ENCODE measurements at regions not wholly inside any gene's neighbourhood (a gene's known extent, or its start where the extent isn't known, plus 50 kb on each side); places are given as distances from the start of the nearest gene placed in this dataset.
"Not testable (repeated sequence)": the region's sequence is repeated elsewhere in the genome, so short reads cannot be mapped to it uniquely, and the experiment has no call there.

- no peaks in the 10 kb centered on the region for H3K27me3 ChIP-seq (ENCODE audit: control insufficient read depth, insufficient read depth, low read length)
- no peaks in the 10 kb centered on the region for H3K36me3 ChIP-seq (ENCODE audit: control insufficient read depth, insufficient read depth, low read length)
- no peak overlapping the region for H3K4me3 ChIP-seq (ENCODE audit: low read depth, low read length)
- H3K4me1 ChIP-seq (ENCODE audit: control insufficient read depth, insufficient read depth, low read length), result no peaks in the 10 kb centered on the region
- H3K9ac ChIP-seq (ENCODE audit: low read length), result no peak overlapping the region
- no peaks in the 10 kb centered on the region for H3K9me3 ChIP-seq (ENCODE audit: control insufficient read depth, insufficient read depth, low read depth, low read length)
- no peak overlapping the region for H3K27ac ChIP-seq (ENCODE audit: low read depth, low read length)
Measured at GRCh38 chr11:129743112-129743815, 72.4 kb upstream of the TMEM45B start.

GRCh38 chr11:129747071-129747470 lies 68.6 kb upstream of the TMEM45B start:
- no peaks in the 10 kb centered on the region for H3K36me3 ChIP-seq (ENCODE audit: control insufficient read depth, insufficient read depth, low read length)
- no peak overlapping the region for H3K9ac ChIP-seq (ENCODE audit: low read length)
- no peaks in the 10 kb centered on the region for H3K4me1 ChIP-seq (ENCODE audit: control insufficient read depth, insufficient read depth, low read length)
- H3K27me3 ChIP-seq (ENCODE audit: control insufficient read depth, insufficient read depth, low read length), result peaks cover 20% of the 10 kb centered on the region
- H3K9me3 ChIP-seq (ENCODE audit: control insufficient read depth, insufficient read depth, low read depth, low read length), result no peaks in the 10 kb centered on the region
- no peak overlapping the region for H3K4me3 ChIP-seq (ENCODE audit: low read depth, low read length)
- H3K27ac ChIP-seq (ENCODE audit: low read depth, low read length), result no peak overlapping the region

DNA sequence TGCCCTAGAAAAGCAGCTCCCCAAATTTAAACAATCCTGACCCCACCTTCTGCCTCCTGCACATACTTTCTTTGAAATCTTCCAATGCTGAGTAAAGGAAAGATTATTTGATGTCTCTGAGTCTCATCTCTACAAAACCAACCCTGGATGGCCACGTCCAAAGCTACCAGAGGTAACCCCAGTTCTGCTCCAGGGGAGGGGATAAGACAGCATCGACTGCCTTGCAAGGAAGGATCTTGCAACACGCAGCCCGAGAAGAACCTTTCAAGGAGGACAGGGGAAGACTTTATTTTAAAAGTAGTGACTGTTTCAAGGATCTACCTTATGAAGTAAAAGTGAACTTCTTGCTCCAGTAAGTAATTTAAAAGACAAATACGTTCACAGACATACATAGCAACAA lies 66.5 kb upstream of the TMEM45B start:
- H3K27me3 ChIP-seq (ENCODE audit: control insufficient read depth, insufficient read depth, low read length), result peaks cover 20% of the 10 kb centered on the region
- H3K4me3 ChIP-seq (ENCODE audit: low read depth, low read length), result no peak overlapping the region
- peaks cover 5% of the 10 kb centered on the region; the same call in 1 of the 2 replicates for H3K9me3 ChIP-seq (ENCODE audit: control insufficient read depth, insufficient read depth, low read depth, low read length)
- H3K36me3 ChIP-seq (ENCODE audit: control insufficient read depth, insufficient read depth, low read length), result no peaks in the 10 kb centered on the region
- H3K9ac ChIP-seq (ENCODE audit: low read length), result no peak overlapping the region
- H3K27ac ChIP-seq (ENCODE audit: low read depth, low read length), result no peak overlapping the region
- H3K4me1 ChIP-seq (ENCODE audit: control insufficient read depth, insufficient read depth, low read length), result no peaks in the 10 kb centered on the region

GRCh38 chr11:129750343-129751292 lies 65.0 kb upstream of the TMEM45B start:
- Histone ChIP-seq H3K9ac (ENCODE audit: low read length) (no peak overlapping the region), H3K4me1 (ENCODE audit: control insufficient read depth, insufficient read depth, low read length) (no peaks in the 10 kb centered on the region), H3K4me3 (ENCODE audit: low read depth, low read length) (peak overlapping the region; percentile 44), H3K27me3 (ENCODE audit: control insufficient read depth, insufficient read depth, low read length) (peaks cover 20% of the 10 kb centered on the region), H3K27ac (ENCODE audit: low read depth, low read length) (no peak overlapping the region), H3K9me3 (ENCODE audit: control insufficient read depth, insufficient read depth, low read depth, low read length) (peaks cover 5% of the 10 kb centered on the region; the same call in 1 of the 2 replicates), H3K36me3 (ENCODE audit: control insufficient read depth, insufficient read depth, low read length) (no peaks in the 10 kb centered on the region)

- Histone ChIP-seq H3K9ac (ENCODE audit: low read length) (no peak overlapping the region), H3K4me3 (ENCODE audit: low read depth, low read length) (no peak overlapping the region), H3K36me3 (ENCODE audit: control insufficient read depth, insufficient read depth, low read length) (no peaks in the 10 kb centered on the region), H3K27ac (ENCODE audit: low read depth, low read length) (no peak overlapping the region), H3K4me1 (ENCODE audit: control insufficient read depth, insufficient read depth, low read length) (no peaks in the 10 kb centered on the region), H3K9me3 (ENCODE audit: control insufficient read depth, insufficient read depth, low read depth, low read length) (peaks cover 5% of the 10 kb centered on the region; the same call in 1 of the 2 replicates), H3K27me3 (ENCODE audit: control insufficient read depth, insufficient read depth, low read length) (peaks cover 20% of the 10 kb centered on the region)
Measured at GRCh38 chr11:129751511-129751910, 64.1 kb upstream of the TMEM45B start.

DNA sequence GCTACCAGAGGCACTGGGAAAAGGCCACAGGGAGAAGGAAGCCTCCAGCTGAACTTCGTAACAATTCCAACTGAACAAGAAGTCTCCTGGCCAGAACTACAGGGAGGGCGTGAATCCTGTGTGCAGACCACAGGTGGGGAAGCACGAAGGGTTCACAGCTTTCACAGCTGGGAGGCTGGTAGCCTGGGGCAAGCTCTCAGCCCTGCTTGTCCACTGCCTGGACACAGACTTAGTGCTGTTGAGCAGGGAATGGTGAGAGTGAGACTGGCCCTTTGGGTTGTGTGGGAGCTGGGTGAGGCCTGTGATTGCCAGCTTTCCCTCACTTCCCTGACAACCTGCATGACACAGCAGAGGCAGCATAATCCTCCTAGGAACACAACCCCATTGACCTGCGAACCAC lies 52.1 kb upstream of the TMEM45B start:
- H3K27ac ChIP-seq (ENCODE audit: low read depth, low read length); H3K4me3 ChIP-seq (ENCODE audit: low read depth, low read length); H3K27me3 ChIP-seq (ENCODE audit: control insufficient read depth, insufficient read depth, low read length); H3K4me1 ChIP-seq (ENCODE audit: control insufficient read depth, insufficient read depth, low read length); H3K9me3 ChIP-seq (ENCODE audit: control insufficient read depth, insufficient read depth, low read depth, low read length); H3K36me3 ChIP-seq (ENCODE audit: control insufficient read depth, insufficient read depth, low read length); H3K9ac ChIP-seq (ENCODE audit: low read length): not testable (repeated sequence)

DNA sequence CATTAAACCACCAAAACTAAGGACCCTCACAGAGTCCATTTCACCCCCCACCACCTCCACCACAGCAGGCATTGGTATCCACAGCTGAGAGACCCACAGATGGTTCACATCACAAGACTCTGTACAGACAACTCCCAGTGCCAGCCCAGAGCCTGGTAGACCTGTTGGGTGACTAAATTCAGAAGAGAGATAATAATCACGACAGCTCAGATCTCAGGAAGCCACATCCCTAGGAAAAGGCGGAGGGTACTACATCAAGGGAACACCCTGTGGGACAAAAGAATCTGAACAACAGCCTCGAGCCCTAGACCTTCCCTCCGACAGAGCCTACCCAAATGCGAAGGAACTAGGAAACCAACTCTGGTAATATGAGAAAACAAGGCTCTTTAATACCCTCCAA lies 51.4 kb upstream of the TMEM45B start:
- H3K36me3 ChIP-seq (ENCODE audit: control insufficient read depth, insufficient read depth, low read length), result not testable (repeated sequence)

More for the DNA sequence above, 51.4 kb upstream of the TMEM45B start:
- not testable (repeated sequence) for H3K4me1 ChIP-seq (ENCODE audit: control insufficient read depth, insufficient read depth, low read length); H3K27ac ChIP-seq (ENCODE audit: low read depth, low read length); H3K9ac ChIP-seq (ENCODE audit: low read length); H3K9me3 ChIP-seq (ENCODE audit: control insufficient read depth, insufficient read depth, low read depth, low read length); H3K27me3 ChIP-seq (ENCODE audit: control insufficient read depth, insufficient read depth, low read length); H3K4me3 ChIP-seq (ENCODE audit: low read depth, low read length)
